ENCODE measurements at regions not wholly inside any gene's neighbourhood (a gene's known extent, or its start where the extent isn't known, plus 50 kb on each side); places are given as distances from the start of the nearest gene placed in this dataset.
"Not testable (repeated sequence)": the region's sequence is repeated elsewhere in the genome, so short reads cannot be mapped to it uniquely, and the experiment has no call there.

GRCh38 chr5:159593518-159594073, 263.3 kb upstream of the IL12B start:
- DNase-seq (ENCODE audit: low read depth): no peak

DNA sequence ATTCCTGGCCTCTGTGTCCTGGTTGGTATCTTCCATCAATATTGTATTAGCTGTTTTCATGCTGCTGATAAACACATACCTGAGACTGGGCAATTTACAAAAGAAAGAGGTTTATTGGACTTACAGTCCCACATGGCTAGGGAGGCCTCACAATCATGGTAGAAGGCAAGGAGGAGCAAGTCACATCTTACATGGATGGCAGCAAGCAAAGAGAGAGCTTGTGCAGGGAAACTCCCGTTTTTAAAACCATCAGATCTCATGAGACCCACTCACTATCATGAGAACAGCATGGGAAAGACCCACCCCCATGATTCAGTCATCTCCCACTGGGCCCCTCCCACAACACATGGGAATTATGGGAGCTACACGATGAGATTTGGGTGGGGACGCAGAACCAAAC, 265.3 kb upstream of the IL12B start:
- DNase-seq (ENCODE audit: low read depth): not testable (repeated sequence)

DNA sequence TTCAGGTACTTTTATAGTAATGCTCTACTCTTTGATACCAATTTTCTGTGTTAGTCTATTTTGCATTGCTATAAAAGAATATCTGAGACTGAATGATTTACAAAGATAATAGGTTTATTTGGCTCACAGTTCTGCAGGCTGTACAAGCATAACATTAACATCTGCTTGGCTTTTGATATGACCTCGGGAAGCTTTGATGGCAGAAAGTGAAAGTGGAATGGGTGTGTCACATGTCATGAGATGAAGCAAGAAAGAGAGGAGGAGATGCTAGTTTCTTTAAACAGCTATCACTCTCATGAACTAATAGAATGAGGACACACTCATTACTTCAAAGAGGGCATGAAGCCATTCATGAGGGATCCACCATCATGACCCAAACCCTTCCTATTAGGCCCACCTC, 270.9 kb upstream of the IL12B start:
- DNase-seq (ENCODE audit: low read depth): no peak

GRCh38 chr5:159602434-159602833, 272.1 kb upstream of the IL12B start:
- DNase-seq (ENCODE audit: low read depth): no peak

DNA sequence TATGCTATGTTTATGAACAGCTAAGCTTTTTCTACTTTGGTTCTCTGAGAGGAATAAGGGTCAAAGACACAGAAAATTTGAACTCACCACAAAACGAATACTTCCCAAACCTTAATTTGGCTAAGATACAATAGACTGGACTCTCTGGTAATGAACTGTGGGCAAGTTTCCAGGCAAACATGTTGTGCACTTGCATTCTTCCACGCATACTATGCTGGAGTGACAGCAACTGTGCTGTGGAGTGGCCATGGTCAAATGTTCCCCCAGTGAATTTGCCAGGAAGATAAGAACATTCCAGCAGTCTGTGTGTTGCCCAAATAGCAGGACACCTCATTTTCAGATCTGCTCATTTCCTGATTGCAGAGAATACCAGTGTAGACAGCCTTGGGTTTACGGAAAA, 275.3 kb upstream of the IL12B start:
- no peak for DNase-seq (ENCODE audit: low read depth)

DNA sequence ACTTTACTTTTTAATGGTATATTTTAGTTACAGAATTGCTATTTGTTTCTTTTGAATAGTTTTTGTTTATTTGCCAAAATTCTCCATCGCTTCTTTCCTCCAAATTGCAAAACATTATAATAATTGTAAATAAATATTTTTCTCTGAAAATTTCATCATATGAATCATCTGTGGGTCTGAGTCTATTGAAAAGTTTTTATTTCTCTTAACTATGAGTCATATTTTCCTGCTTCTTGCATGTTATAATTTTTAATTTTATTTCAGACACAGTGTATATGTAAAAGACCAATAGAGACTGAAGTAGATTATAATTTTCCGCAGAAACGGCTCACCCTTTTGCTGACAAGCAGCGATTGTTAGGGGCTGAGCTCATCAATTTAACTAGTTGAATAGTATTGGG, 279.1 kb upstream of the IL12B start:
- DNase-seq (ENCODE audit: low read depth): no peak

DNA sequence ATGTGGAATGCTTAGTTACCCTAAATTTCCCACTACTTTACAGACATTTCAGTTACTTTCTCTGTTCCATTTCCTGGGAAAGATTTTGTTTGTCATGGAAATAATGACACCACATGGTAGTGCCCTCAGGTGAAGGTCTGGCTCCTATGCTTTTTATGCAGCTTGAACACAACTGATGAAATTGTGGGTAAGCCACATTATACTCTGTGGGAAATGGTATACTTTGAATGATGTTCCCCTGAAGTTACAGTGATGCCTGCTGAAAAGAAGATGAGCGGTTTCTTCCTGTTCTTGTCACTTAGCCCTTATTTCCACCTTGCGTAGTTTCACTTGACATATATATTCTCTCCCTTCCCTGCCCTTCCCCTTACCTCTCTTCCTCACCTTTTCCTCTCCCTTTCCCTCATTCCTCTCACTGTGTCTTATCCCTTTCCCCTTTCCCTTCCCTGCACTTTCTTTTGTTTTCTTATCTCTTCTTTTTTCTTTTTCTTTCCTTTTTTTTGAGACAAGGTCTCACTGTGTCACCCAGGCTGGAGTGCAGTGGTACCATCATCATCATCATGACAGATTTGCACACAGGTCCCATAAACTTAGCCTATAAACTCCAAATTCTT, 280.8 kb upstream of the IL12B start:
- no peak for DNase-seq (ENCODE audit: low read depth)

DNA sequence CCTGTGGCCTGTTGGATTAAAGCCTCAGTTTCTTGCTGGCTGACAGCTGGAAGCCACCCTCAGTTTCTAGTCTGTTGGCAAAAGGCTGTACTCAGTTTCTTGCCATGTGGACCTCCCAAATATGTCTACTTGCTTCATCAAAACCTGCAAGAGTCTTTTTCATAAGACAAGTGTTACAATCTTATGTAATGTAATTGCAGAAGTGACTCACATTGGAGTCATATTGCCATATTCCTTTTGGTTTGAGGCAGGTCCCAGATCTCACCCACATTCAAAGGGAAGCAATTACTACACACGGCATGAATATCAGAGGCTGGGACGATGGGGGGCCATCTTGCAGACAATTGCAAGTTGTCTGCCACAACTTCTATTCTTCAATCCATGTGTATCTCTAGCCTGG, 286.7 kb upstream of the IL12B start:
- DNase-seq (ENCODE audit: low read depth): no peak

DNA sequence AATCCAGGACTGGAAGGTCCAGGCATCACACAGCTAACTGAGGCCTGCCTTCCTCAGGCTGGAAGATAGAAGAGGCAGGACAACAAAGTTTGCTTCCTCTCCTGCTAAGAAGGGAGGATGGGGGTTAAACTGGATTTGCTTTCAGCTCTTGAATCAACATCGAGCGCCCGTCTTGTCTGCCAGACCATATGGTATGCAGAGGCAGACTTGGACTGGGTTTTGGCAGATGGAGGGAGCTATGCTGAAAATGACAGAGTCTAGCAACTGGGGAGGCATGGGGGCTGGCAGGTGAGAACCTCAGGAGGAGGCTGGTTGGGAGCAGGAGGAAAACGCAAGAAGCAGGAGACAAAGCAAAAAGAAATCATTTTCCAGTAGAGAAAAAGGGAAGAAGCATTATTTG, 289.5 kb upstream of the IL12B start:
- no peak for DNase-seq (ENCODE audit: low read depth)

- DNase-seq (ENCODE audit: low read depth): no peak
These were observed 290.7 kb upstream of the IL12B start for GRCh38 chr5:159620853-159621540.

GRCh38 chr5:159628703-159629102, 287.6 kb upstream of the ADRA1B start:
- DNase-seq (ENCODE audit: low read depth): no peak

- DNase-seq (ENCODE audit: low read depth): no peak
These were observed 287.1 kb upstream of the ADRA1B start for GRCh38 chr5:159629158-159629557.

- DNase-seq (ENCODE audit: low read depth): no peak
These were observed 285.7 kb upstream of the ADRA1B start for GRCh38 chr5:159630545-159630944.

- no peak for DNase-seq (ENCODE audit: low read depth)
These were observed 285.3 kb upstream of the ADRA1B start for GRCh38 chr5:159631001-159631400.

- no peak for DNase-seq (ENCODE audit: low read depth)
These were observed 283.4 kb upstream of the ADRA1B start for GRCh38 chr5:159632866-159633265.

DNA sequence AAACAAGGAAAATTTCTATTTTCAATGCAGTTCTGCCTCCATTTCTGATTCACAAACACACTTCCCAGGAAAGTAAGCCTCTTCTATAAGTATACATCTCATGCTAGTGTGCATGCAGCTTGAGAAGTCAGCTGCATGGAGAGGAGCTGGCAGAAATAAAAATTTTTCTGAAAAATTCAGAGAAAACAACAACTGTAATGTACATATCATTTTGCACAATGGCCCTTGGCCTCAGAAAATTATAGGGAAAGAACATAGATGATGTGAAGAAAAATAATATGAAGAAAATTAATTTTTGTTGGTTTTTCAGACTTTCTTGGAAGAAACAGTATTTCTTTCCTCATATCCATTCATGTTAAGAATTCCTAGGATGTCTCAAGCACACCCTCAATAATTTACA, 277.8 kb upstream of the ADRA1B start:
- no peak for DNase-seq (ENCODE audit: low read depth)

GRCh38 chr5:159638954-159639559, 277.2 kb upstream of the ADRA1B start:
- DNase-seq (ENCODE audit: low read depth): no peak

- DNase-seq (ENCODE audit: low read depth): no peak
These were observed 276.7 kb upstream of the ADRA1B start for GRCh38 chr5:159639590-159639989.

DNA sequence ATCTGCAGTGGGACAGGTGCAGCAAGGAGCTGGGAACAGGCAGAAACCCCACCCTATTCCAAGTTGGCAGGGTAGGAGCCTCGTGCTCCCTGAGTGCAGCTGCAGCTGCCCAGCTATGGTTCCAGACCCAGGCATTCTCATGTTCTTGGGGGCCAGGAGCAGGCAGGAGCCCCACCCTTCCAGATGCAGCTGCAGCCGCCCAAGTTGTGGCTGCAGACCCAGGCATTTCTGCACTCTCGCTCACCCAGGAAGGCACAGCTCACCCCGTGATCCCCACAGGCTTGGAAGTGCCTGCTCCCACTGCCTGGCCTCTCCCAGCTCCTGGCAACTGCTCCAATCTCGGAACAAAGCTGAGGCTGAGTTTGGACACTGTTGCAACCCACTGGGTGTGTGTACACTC, 275.8 kb upstream of the ADRA1B start:
- DNase-seq (ENCODE audit: low read depth): no peak

DNA sequence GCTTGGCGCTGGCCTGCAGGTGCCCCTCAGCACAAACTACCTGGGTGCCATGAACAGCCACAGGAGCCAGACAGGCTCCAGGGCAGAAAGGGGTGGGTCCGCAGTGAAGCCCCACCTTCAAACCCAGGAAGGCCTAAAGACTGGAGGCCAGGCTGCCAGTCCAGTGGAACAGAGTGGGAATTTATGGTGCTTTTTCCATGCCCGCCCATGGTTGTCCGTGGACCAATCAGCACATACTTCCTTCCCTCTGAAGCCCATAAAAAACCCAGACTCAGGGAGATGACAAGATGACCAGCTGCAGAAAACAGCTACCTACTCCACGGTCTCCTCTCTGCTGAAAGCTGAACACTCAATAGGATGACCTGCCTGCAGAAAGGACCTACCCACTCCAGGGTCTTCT, 275.4 kb upstream of the ADRA1B start:
- DNase-seq (ENCODE audit: low read depth): no peak

DNA sequence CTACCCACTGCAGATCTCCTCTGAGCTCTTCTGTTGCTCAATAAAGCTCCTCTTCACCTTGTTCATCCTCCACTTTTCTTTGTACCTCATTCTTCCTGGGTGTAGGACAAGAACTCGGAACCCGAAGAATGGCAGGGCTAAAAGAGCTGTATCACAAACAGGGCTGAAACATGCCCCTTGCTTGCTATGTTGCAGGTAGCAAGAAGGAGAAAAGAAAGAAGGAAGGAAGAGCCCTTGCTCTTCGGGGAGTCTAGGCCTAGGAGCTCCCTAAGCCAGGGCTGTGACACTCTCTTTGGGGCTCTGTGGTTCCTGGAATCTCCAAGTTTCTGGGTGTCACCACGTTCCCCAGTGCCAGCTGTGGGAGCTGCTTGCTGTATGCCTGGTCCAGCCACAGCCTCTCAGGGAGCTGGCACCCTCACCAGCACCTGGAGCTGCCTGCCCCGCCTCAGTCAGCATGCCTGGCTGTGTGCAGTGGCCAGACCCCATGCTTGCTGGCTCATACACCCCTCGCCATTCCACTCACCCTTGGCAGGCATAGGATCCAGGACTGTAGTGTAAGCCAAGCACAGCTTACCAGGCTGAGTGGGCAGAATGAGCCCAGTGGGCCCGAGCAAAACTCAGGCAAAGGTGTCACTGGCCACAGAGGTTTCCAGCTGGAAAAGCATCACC, 274.8 kb upstream of the ADRA1B start:
- DNase-seq (ENCODE audit: low read depth): no peak

DNA sequence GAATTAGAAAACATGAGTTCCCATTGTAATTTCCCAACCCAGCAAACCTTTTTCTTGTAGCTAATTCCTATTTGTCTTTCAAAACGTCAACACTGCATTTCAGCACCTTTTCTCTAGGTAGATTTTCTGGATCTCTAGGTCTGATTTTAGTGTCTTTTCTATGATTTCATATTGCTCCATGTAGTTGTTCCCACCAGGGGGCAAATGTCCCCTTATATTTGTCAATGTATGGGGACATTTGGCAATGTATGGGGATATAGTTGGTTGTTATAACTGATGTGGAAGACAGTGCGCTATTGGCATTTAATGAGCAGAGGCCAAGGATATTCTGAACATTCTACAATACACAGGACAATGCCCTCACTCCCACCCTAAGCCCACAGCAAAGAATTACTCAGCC, 273.9 kb upstream of the ADRA1B start:
- DNase-seq (ENCODE audit: low read depth): no peak

GRCh38 chr5:159644053-159644452, 272.2 kb upstream of the ADRA1B start:
- no peak for DNase-seq (ENCODE audit: low read depth)

Measured in stimulated activated CD8-positive, alpha-beta memory T cell treated with anti-CD3 and anti-CD28 coated beads, Interleukin-15, amount 100 ng/mL, for 1 hour (primary cell).